Vagina (tissue), 2 donors: ENCODE measurements at regions not wholly inside any gene's neighbourhood (a gene's known extent, or its start where the extent isn't known, plus 50 kb on each side); places are given as distances from the start of the nearest gene placed in this dataset.

ENCODE experiments used
- CTCF ChIP-seq, 3 experiments: fragments of 450-650 bp in 2 of 3; fragments of 200-600 bp in 1 of 3; sonication (generic) in 1 of 3; IDR thresholded peaks; one replicate each; pipeline ENCODE4 v1.5.1; 2017 to 2019; ENCODE audit warnings: antibody characterized with exemption in 3 of 3, mild to moderate bottlenecking in 2 of 3, moderate library complexity in 2 of 3
- POLR2A ChIP-seq, 2 donors: fragments of 450-650 bp; IDR thresholded peaks; one replicate each; pipeline ENCODE4 v1.6.1; 2017; ENCODE audit warnings: antibody characterized with exemption in 2 of 2, mild to moderate bottlenecking in 2 of 2, moderate library complexity in 2 of 2
- POLR2AphosphoS5 ChIP-seq, 2 donors: sonication (generic); formaldehyde crosslinking; IDR thresholded peaks; one replicate each; pipeline ENCODE4 v1.9.0; 2017; ENCODE audit warnings: antibody characterized with exemption in 2 of 2, mild to moderate bottlenecking in 2 of 2, low read depth in 1 of 2; ENCODE audit not compliant: insufficient read depth in 1 of 2

DNA sequence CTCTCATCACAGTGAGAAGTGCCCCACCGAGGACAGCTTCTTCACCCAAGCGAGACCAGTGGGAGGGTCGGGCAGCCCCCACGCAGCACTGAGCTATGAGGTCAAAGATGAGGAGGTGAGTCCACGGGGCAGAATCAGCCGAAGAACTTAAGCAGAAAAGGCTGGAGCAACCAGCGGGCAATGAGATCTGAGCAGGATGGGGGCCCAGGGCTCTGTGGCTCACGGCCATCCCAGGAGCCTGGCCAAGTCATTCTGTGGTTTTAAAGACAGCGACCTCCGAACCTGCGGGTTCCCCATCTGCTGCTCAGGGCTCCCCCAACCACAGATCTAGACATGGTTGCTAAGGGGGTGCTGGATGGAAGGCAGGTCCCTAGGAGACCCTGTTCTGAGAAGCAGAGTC is 202.6 kb downstream of the RBFOX3 start:
- no peak for TF ChIP-seq POLR2A (IDR thresholded peaks at IDR 0.05)
- no peak for TF ChIP-seq CTCF (IDR thresholded peaks at IDR 0.05)
- TF ChIP-seq POLR2AphosphoS5 (IDR thresholded peaks at IDR 0.05; ENCODE audit: insufficient read depth in 1 of 2, low read depth in 1 of 2) = no peak
